Neuronal stem cell (in vitro differentiated cells): ENCODE measurements at regions not wholly inside any gene's neighbourhood (a gene's known extent, or its start where the extent isn't known, plus 50 kb on each side); places are given as distances from the start of the nearest gene placed in this dataset.

Experiments used
- DNase-seq: peaks from one replicate; pipeline ENCODE4 v3.0.0-alpha.2; 2013; ENCODE audit warnings: low spot score
- H2AFZ ChIP-seq: one replicate; pipeline ENCODE4 v1.6.1; 2013; ENCODE audit warnings: mild to moderate bottlenecking, low read length, inconsistent platforms
- H2AK5ac ChIP-seq: 2 replicates; pipeline ENCODE4 v1.6.1; 2013; ENCODE audit warnings: low read depth, mild to moderate bottlenecking, inconsistent platforms, low read length, moderate library complexity, mixed read lengths
- H2BK120ac ChIP-seq: 2 replicates; pipeline ENCODE4 v1.6.1; 2013; ENCODE audit warnings: low read depth, mild to moderate bottlenecking, inconsistent platforms, low read length, moderate library complexity, mixed read lengths
- H2BK12ac ChIP-seq: one replicate; pipeline ENCODE4 v1.6.1; 2013; ENCODE audit warnings: low read length, inconsistent platforms
- H2BK15ac ChIP-seq: 2 replicates; pipeline ENCODE4 v1.6.1; 2013; ENCODE audit warnings: mild to moderate bottlenecking, low read length, inconsistent platforms, mixed read lengths
- H2BK5ac ChIP-seq: one replicate; pipeline ENCODE4 v1.6.1; 2013; ENCODE audit warnings: inconsistent platforms, mild to moderate bottlenecking, low read length, moderate library complexity
- H3K14ac ChIP-seq: one replicate; pipeline ENCODE4 v1.6.1; 2013; ENCODE audit warnings: low read length, inconsistent platforms
- H3K18ac ChIP-seq: 2 replicates; pipeline ENCODE4 v1.6.1; 2013; ENCODE audit warnings: low read length, inconsistent platforms
- H3K23ac ChIP-seq: 2 replicates; pipeline ENCODE4 v1.6.1; 2013; ENCODE audit warnings: low read depth, mild to moderate bottlenecking, mixed read lengths, low read length, inconsistent platforms; ENCODE audit not compliant: poor library complexity
- H3K27ac ChIP-seq: replicated peaks from 3 replicates; pipeline ENCODE4 v1.5.1; 2013; ENCODE audit warnings: low read length, inconsistent platforms
- H3K27me3 ChIP-seq, 3 experiments: 2 replicates each; pipeline ENCODE4 v1.6.1; 2013; ENCODE audit warnings: low read length in 3 of 3, mild to moderate bottlenecking in 2 of 3, inconsistent platforms in 1 of 3, low read depth in 1 of 3, mixed read lengths in 1 of 3, moderate library complexity in 1 of 3; ENCODE audit not compliant: control insufficient read depth in 3 of 3, insufficient read depth in 3 of 3
- H3K36me3 ChIP-seq, 2 donors: replicated peaks in 1 of 2; 2 replicates each; pipeline ENCODE4 v1.6.1; 2013; ENCODE audit warnings: low read length in 2 of 2; ENCODE audit not compliant: control insufficient read depth in 2 of 2, insufficient read depth in 2 of 2
- H3K4ac ChIP-seq: 2 replicates; pipeline ENCODE4 v1.6.1; 2013; ENCODE audit warnings: inconsistent platforms, mild to moderate bottlenecking, low read length, moderate library complexity
- H3K4me1 ChIP-seq, 2 donors: 1 replicate in 1 of 2; 2 replicates in 1 of 2; pipeline ENCODE4 v1.6.1; 2013; ENCODE audit warnings: low read length in 2 of 2, low read depth in 1 of 2; ENCODE audit not compliant: control insufficient read depth in 2 of 2, insufficient read depth in 1 of 2
- H3K4me2 ChIP-seq: one replicate; pipeline ENCODE4 v1.6.1; 2013; ENCODE audit warnings: mild to moderate bottlenecking, low read length, inconsistent platforms; ENCODE audit not compliant: insufficient read depth, poor library complexity, severe bottlenecking
- H3K4me3 ChIP-seq, 2 donors: 2 replicates each; pipeline ENCODE4 v1.5.1; 2013; ENCODE audit warnings: low read length in 2 of 2, mild to moderate bottlenecking in 2 of 2, inconsistent platforms in 1 of 2, moderate library complexity in 1 of 2
- H3K79me1 ChIP-seq: one replicate; pipeline ENCODE4 v1.6.1; 2013; ENCODE audit warnings: low read depth, mild to moderate bottlenecking, inconsistent platforms, low read length, moderate library complexity
- H3K9ac ChIP-seq: one replicate; pipeline ENCODE4 v1.6.1; 2013; ENCODE audit warnings: mild to moderate bottlenecking, low read depth, low read length, inconsistent platforms; ENCODE audit not compliant: poor library complexity
- H3K9me3 ChIP-seq, 2 donors: replicated peaks in 1 of 2; 2 replicates each; pipeline versions ENCODE3 to v1.6.1; 2013; ENCODE audit warnings: low read length in 2 of 2, mild to moderate bottlenecking in 2 of 2, inconsistent platforms in 1 of 2, low read depth in 1 of 2, mixed read lengths in 1 of 2, moderate library complexity in 1 of 2; ENCODE audit not compliant: control insufficient read depth in 2 of 2, insufficient read depth in 1 of 2
- H4K8ac ChIP-seq: one replicate; pipeline ENCODE4 v1.6.1; 2013; ENCODE audit warnings: low read depth, mild to moderate bottlenecking, inconsistent platforms, low read length, moderate library complexity
- H4K91ac ChIP-seq: one replicate; pipeline ENCODE4 v1.6.1; 2013; ENCODE audit warnings: low read length, low read depth, mild to moderate bottlenecking, inconsistent platforms; ENCODE audit not compliant: poor library complexity
- WGBS, 2 donors: extraction: QIAGEN DNeasy Blood & Tissue Kit; methylation state at CpG; one replicate each; pipeline ENCODE4 v1.1.7; 2013; ENCODE audit warnings: missing lambda C conversion rate in 2 of 2, mixed read lengths in 1 of 2; ENCODE audit not compliant: insufficient read length in 2 of 2, insufficient replicate concordance in 1 of 2; ENCODE audit errors: extremely low coverage in 2 of 2; 5-methylcytosine and 5-hydroxymethylcytosine counted together

DNA sequence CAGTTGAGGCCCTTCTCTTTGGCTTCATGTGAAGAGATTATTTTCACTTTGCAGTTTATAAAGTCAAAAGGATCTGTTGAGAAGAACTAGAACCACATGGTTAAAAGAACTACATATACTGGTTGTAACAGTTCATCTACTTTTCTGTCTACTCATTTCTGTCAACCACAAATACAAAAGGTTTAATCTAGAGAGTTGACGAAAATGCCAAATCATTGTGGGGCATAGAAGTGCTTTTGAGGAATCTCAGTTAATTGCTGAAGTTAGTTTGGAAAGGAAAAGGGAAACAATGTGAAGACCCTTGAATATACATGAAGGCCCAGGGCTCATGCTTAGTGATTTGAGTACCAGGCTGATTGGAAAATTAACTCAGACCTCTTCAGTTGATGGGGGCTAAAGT is 415.7 kb upstream of the ZP4 start:
- Histone ChIP-seq H2BK120ac (no peak overlapping the region), H3K9me3 (peaks cover 0 to 2% of the 10 kb centered on the region in 2 donors), H3K14ac (no peak overlapping the region), H3K4me3 (no peak overlapping the region), H3K4ac (no peak overlapping the region), H3K27ac (no peak overlapping the region), H4K91ac (no peak overlapping the region), H2BK15ac (no peak overlapping the region), H3K23ac (no peak overlapping the region), H4K8ac (no peak overlapping the region), H3K4me2 (no peak overlapping the region), H3K9ac (no peak overlapping the region), H2BK5ac (no peak overlapping the region), H3K4me1 (no peaks in the 10 kb centered on the region), H3K79me1 (no peaks in the 10 kb centered on the region), H3K27me3 (no peaks in the 10 kb centered on the region), H2BK12ac (no peak overlapping the region), H2AK5ac (no peak overlapping the region), H3K36me3 (no peaks in the 10 kb centered on the region), H3K18ac (no peak overlapping the region), H2AFZ (no peak overlapping the region)
- WGBS, 2 donors: no CpG with 5 or more reads among the region's 1 CpG
- no peak for DNase-seq

DNA sequence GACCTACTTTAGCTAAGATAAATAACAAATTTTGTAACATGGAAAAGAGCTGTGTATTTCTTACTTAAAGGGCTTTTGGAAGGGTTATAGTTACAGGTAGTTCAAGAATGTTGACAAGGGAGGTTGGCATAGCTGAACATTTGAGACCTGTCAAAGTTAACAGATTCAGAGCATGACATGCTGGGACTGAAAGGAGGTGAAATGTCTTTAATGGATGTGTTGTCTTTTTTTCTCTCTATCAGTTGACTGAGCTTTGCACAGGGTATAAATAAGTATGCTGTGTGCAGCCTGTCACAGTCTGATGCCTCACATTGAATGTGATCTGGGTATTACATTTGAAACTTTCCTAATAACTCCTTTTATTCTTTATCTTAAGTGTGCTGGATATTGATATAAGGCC is 411.9 kb upstream of the ZP4 start:
- Histone ChIP-seq H2AFZ (no peak overlapping the region), H3K23ac (no peak overlapping the region), H3K18ac (no peak overlapping the region), H3K9ac (no peak overlapping the region), H3K27me3 (no peaks in the 10 kb centered on the region), H3K36me3 (no peaks in the 10 kb centered on the region), H4K8ac (no peak overlapping the region), H3K9me3 (peaks cover 0 to 2% of the 10 kb centered on the region in 2 donors), H3K4me1 (no peaks in the 10 kb centered on the region), H3K27ac (no peak overlapping the region), H2BK15ac (no peak overlapping the region), H2BK120ac (no peak overlapping the region), H4K91ac (no peak overlapping the region), H2BK12ac (no peak overlapping the region), H3K14ac (no peak overlapping the region), H3K4me2 (no peak overlapping the region), H3K79me1 (no peaks in the 10 kb centered on the region), H2BK5ac (no peak overlapping the region), H3K4me3 (no peak overlapping the region), H2AK5ac (no peak overlapping the region), H3K4ac (no peak overlapping the region)
- DNase-seq: no peak

DNA sequence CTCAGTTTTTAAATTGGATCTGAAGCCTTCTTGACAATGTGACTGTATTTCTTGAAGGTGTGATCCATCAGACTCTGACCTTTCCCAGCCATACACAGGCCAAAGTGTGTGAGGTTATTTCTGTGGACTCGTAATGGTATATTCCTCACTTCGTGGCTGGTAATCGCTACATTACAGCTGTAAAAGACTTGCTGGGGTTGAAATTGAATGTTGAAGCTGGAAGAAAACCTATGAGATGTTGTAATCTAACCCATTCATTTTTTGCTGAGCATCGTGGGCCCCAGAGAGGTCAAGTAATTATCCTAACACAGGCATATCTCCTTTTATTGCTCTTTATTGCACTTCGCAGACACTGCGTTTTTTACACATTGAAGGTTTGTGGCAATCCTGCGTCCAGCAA is 405.6 kb upstream of the ZP4 start:
- no peak overlapping the region for H2BK5ac ChIP-seq
- no peak overlapping the region for H4K8ac ChIP-seq
- no peak overlapping the region for H3K4ac ChIP-seq
- no peak overlapping the region for H3K23ac ChIP-seq
- H4K91ac ChIP-seq: no peak overlapping the region
- H3K4me3 ChIP-seq: no peak overlapping the region
- no CpG with 5 or more reads among the region's 7 CpGs for WGBS, 2 donors
- H3K4me2 ChIP-seq: no peak overlapping the region
- no peaks in the 10 kb centered on the region for H3K4me1 ChIP-seq
- no peak for DNase-seq
- H3K27me3 ChIP-seq: no peaks in the 10 kb centered on the region
- H2BK120ac ChIP-seq: no peak overlapping the region
- H3K27ac ChIP-seq: no peak overlapping the region
- H2BK15ac ChIP-seq: no peak overlapping the region
- H2BK12ac ChIP-seq: no peak overlapping the region
- no peak overlapping the region for H3K14ac ChIP-seq
- no peaks in the 10 kb centered on the region for H3K79me1 ChIP-seq
- H3K9me3 ChIP-seq: no peaks in the 10 kb centered on the region
- no peak overlapping the region for H2AK5ac ChIP-seq
- no peak overlapping the region for H3K9ac ChIP-seq
- H2AFZ ChIP-seq: no peak overlapping the region
- H3K36me3 ChIP-seq: no peaks in the 10 kb centered on the region
- H3K18ac ChIP-seq: no peak overlapping the region

DNA sequence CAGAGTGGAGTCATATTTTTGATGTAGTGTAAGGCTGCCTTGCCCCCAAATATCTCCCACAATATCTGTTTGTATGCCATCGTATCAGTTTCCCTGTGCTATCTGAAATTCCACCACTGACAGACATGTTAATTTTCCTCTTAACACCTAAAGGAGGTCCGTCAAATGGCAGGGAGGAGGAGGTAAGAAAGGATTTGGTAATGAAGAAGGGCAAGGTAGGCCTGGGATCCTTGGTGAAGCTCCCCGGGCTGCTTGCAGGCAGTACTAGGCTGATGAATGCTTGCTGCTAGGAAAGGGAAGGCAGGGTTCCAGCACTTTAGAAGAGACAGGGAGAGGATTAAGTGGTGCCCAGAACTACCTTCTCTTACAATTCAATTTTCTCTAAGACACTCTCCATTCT is 402.4 kb upstream of the ZP4 start:
- Histone ChIP-seq H3K79me1 (no peaks in the 10 kb centered on the region), H2BK15ac (no peak overlapping the region), H3K9me3 (no peaks in the 10 kb centered on the region), H3K36me3 (no peaks in the 10 kb centered on the region), H2AK5ac (no peak overlapping the region), H2BK5ac (no peak overlapping the region), H3K4ac (no peak overlapping the region), H3K27me3 (no peaks in the 10 kb centered on the region), H3K9ac (no peak overlapping the region), H3K4me1 (no peaks in the 10 kb centered on the region), H3K18ac (no peak overlapping the region), H3K14ac (no peak overlapping the region), H2AFZ (no peak overlapping the region), H3K27ac (no peak overlapping the region), H3K4me2 (no peak overlapping the region), H2BK120ac (no peak overlapping the region), H3K23ac (no peak overlapping the region), H4K91ac (no peak overlapping the region), H4K8ac (no peak overlapping the region), H2BK12ac (no peak overlapping the region), H3K4me3 (no peak overlapping the region)
- no peak for DNase-seq
- no CpG with 5 or more reads among the region's 3 CpGs for WGBS, 2 donors
